ENCODE measurements at regions not wholly inside any gene's neighbourhood (a gene's known extent, or its start where the extent isn't known, plus 50 kb on each side); places are given as distances from the start of the nearest gene placed in this dataset.

- Histone ChIP-seq H2BK15ac (ENCODE audit: low read depth, low read length) (no peak overlapping the region), H3K9me3 (ENCODE audit: control insufficient read depth, low read depth, low read length) (no peaks in the 10 kb centered on the region), H3T11ph (ENCODE audit: low read length) (no peak overlapping the region), H3K56ac (ENCODE audit: insufficient read length, low read depth, low read length) (no peak overlapping the region), H4K5ac (ENCODE audit: insufficient read length, low read depth, low read length) (no peak overlapping the region), H4K91ac (ENCODE audit: insufficient read length, low read depth, low read length) (no peak overlapping the region), H3K23ac (ENCODE audit: insufficient read length, low read depth, low read length) (no peak overlapping the region), H3K18ac (ENCODE audit: insufficient read length, low read depth, low read length) (no peak overlapping the region), H3K27me3 (ENCODE audit: insufficient read depth, low read length) (no peaks in the 10 kb centered on the region; the same call in 1 of the 2 replicates), H3K27ac (ENCODE audit: insufficient read length, low read depth, low read length) (no peak overlapping the region), H3K4me2 (ENCODE audit: insufficient read depth, insufficient read length, low read length) (no peak overlapping the region), H2BK5ac (ENCODE audit: insufficient read length, low read length) (no peak overlapping the region), H3K79me1 (ENCODE audit: insufficient read depth, low read depth, low read length, poor library complexity, severe bottlenecking) (no peaks in the 10 kb centered on the region), H3K4ac (ENCODE audit: low read depth, low read length) (no peak overlapping the region), H3K79me2 (ENCODE audit: insufficient read depth, low read length) (no peaks in the 10 kb centered on the region), H3K14ac (ENCODE audit: insufficient read depth, low read length) (no peak overlapping the region), H2BK120ac (ENCODE audit: low read depth, low read length, poor library complexity, severe bottlenecking) (no peak overlapping the region), H3K9ac (ENCODE audit: extremely low read depth, insufficient read length, low read length) (no peak overlapping the region), H2BK12ac (ENCODE audit: insufficient read length, low read depth, low read length) (no peak overlapping the region), H3K4me1 (ENCODE audit: insufficient read depth, low read length) (no peaks in the 10 kb centered on the region; the same call in 1 of the 2 replicates), H2AK5ac (ENCODE audit: insufficient read length, low read length) (no peak overlapping the region), H4K8ac (replicated peaks; ENCODE audit: insufficient read length, low read depth, low read length) (no peak overlapping the region), H2BK20ac (ENCODE audit: low read depth, low read length, poor library complexity, severe bottlenecking) (no peak overlapping the region), H4K20me1 (ENCODE audit: control insufficient read depth, insufficient read depth, insufficient read length) (no peaks in the 10 kb centered on the region), H3K23me2 (ENCODE audit: insufficient read length, low read depth, low read length, poor library complexity, severe bottlenecking) (no peaks in the 10 kb centered on the region), H2AFZ (ENCODE audit: low read length) (no peak overlapping the region)
- no peak for TF ChIP-seq CTCF (conservative IDR thresholded peaks at IDR 0.05)
- no CpG with 5 or more reads among the region's 7 CpGs for WGBS (ENCODE audit: extremely low coverage, insufficient read length, low lambda C conversion rate)
- no peak overlapping the region for H3K27ac Mint-ChIP-seq
- peaks cover 2% of the 10 kb centered on the region; the same call in 1 of the 2 replicates for H3K27me3 Mint-ChIP-seq (ENCODE audit: low read depth)
- H3K36me3 Mint-ChIP-seq (ENCODE audit: insufficient read depth in 1 of 3, low read depth in 3 of 3) = no peaks in the 10 kb centered on the region
- H3K4me3 Mint-ChIP-seq = no peak overlapping the region
- H3K9me3 Mint-ChIP-seq = no peaks in the 10 kb centered on the region
- no peak for DNase-seq
- H3K4me1 Mint-ChIP-seq = peaks cover 4 to 5% of the 10 kb centered on the region in 2 experiments
Measured at GRCh38 chr6:16069671-16070070, 59.2 kb upstream of the MYLIP start.
